ENCODE measurements at regions not wholly inside any gene's neighbourhood (a gene's known extent, or its start where the extent isn't known, plus 50 kb on each side); places are given as distances from the start of the nearest gene placed in this dataset.

GRCh38 chr5:36494841-36495601, 111.4 kb upstream of the SLC1A3 start:
- TF ChIP-seq CTCF (IDR thresholded peaks at IDR 0.05) (no peak), POLR2A (IDR thresholded peaks at IDR 0.05) (no peak)

All from lower leg skin (tissue), 3 donors.